ENCODE measurements at regions not wholly inside any gene's neighbourhood (a gene's known extent, or its start where the extent isn't known, plus 50 kb on each side); places are given as distances from the start of the nearest gene placed in this dataset.

DNA sequence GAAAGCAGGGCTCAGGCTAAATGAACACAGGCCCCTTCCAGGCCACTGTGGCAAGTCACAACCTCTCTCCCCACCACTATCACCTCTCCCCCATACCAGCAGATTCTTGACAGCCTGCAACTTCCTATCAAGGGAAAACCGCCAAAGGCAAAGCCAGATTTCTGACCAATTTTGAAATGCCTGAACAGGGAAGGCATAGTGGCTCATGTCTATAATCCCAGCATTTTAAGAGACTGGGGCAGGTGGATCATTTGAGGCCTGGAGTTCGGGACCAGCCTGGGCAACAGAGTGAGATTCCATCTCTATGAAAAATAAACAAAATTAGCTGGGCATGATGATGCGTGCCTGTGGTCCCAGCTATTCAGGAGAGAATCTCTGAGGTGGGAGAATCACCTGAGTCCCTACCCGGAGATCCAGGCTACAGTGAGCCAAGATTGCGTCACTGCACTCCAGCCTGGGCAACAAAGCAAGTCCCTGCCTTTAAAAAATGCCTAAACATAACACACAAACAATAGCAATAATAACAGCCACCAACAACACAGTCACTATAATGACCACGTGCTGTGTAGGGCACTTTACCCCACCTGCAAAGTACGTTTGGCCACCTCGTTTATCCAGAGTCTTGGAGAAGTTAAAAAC, 75.5 kb upstream of the GLI2 start:
- H3K4me1 ChIP-seq (ENCODE audit: insufficient read depth, low read length, poor library complexity, severe bottlenecking), result no peaks in the 10 kb centered on the region
- H3K4me3 ChIP-seq (ENCODE audit: low read depth, low read length, poor library complexity, severe bottlenecking), result no peak overlapping the region
- no peaks in the 10 kb centered on the region for H3K36me3 ChIP-seq (ENCODE audit: insufficient read depth, low read length, poor library complexity, severe bottlenecking)
- intact Hi-C loops (cut with micrococcal nuclease; ENCODE audit: unreplicated experiment), result no loop called here
- TF ChIP-seq, protein P1, sequence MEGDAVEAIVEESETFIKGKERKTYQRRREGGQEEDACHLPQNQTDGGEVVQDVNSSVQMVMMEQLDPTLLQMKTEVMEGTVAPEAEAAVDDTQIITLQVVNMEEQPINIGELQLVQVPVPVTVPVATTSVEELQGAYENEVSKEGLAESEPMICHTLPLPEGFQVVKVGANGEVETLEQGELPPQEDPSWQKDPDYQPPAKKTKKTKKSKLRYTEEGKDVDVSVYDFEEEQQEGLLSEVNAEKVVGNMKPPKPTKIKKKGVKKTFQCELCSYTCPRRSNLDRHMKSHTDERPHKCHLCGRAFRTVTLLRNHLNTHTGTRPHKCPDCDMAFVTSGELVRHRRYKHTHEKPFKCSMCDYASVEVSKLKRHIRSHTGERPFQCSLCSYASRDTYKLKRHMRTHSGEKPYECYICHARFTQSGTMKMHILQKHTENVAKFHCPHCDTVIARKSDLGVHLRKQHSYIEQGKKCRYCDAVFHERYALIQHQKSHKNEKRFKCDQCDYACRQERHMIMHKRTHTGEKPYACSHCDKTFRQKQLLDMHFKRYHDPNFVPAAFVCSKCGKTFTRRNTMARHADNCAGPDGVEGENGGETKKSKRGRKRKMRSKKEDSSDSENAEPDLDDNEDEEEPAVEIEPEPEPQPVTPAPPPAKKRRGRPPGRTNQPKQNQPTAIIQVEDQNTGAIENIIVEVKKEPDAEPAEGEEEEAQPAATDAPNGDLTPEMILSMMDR (conservative IDR thresholded peaks at IDR 0.05; ENCODE audit: low read depth, low read length), result no peak
- no peak for TF ChIP-seq EZH2 (IDR thresholded peaks at IDR 0.05; ENCODE audit: borderline replicate concordance, low read depth, low read length, poor library complexity, severe bottlenecking)
- DNase-seq (ENCODE audit: low spot score), result no peak
- peaks cover 8% of the 10 kb centered on the region for H3K9me3 ChIP-seq (ENCODE audit: low read depth, low read length, poor library complexity, severe bottlenecking)
- H3K27me3 ChIP-seq (replicated peaks; ENCODE audit: insufficient read depth, low read depth, low read length, poor library complexity), result no peaks in the 10 kb centered on the region
- CTCF ChIA-PET, result no interaction called here
- BruUV-seq (replicated peaks), result no TSS peak
- H3K27ac ChIP-seq (ENCODE audit: low read depth, low read length, poor library complexity, severe bottlenecking), result no peak overlapping the region
- POLR2A ChIA-PET (ENCODE audit: low non-redundant PET), result no interaction called here

DNA sequence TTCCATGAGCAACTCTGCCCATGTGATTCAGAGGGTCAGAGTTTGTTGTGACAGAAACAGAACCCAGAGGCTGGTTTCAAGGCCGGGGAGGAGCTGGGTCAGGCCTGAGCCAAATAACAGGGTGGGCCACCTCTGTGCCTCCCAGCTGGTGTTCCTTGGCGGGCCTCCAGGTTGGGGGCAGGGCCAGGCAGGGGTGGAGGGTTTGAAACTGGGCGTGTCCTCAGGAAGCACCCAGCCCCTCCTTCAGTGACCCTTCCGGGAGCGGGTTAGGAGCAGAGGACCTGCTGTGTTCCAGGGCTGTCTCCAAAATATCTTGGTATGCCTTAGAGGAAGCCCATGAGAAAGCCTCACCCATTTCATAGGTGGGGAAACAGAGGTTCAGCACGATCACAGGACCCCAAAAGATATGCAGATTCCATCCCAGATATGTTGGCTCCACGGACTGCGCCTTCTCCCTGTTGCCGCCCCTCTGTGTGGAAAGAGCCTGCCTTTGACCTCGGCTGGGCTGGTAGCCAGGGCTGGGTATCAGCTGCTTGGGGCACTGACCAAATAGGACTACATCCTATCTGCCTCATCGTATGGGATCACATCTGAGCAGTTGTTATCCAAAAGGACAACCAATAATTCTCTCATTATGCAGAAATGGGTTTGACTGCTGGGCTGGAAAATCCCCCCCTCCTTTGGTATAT, 74.8 kb upstream of the GLI2 start:
- Histone ChIP-seq H3K27ac (ENCODE audit: low read depth, low read length, poor library complexity, severe bottlenecking) (no peak overlapping the region), H3K36me3 (ENCODE audit: insufficient read depth, low read length, poor library complexity, severe bottlenecking) (no peaks in the 10 kb centered on the region), H3K9me3 (ENCODE audit: low read depth, low read length, poor library complexity, severe bottlenecking) (peaks cover 12% of the 10 kb centered on the region), H3K4me3 (ENCODE audit: low read depth, low read length, poor library complexity, severe bottlenecking) (no peak overlapping the region), H3K27me3 (replicated peaks; ENCODE audit: insufficient read depth, low read depth, low read length, poor library complexity) (no peaks in the 10 kb centered on the region), H3K4me1 (ENCODE audit: insufficient read depth, low read length, poor library complexity, severe bottlenecking) (no peaks in the 10 kb centered on the region)
- POLR2A ChIA-PET (ENCODE audit: low non-redundant PET), result no interaction called here
- BruUV-seq (replicated peaks), result no TSS peak
- TF ChIP-seq, protein P1 (conservative IDR thresholded peaks at IDR 0.05; ENCODE audit: low read depth, low read length), result no peak
- TF ChIP-seq EZH2 (IDR thresholded peaks at IDR 0.05; ENCODE audit: borderline replicate concordance, low read depth, low read length, poor library complexity, severe bottlenecking), result no peak
- no peak for DNase-seq (ENCODE audit: low spot score)
- intact Hi-C loops (cut with micrococcal nuclease; ENCODE audit: unreplicated experiment), result no loop called here
- CTCF ChIA-PET, result no interaction called here

DNA sequence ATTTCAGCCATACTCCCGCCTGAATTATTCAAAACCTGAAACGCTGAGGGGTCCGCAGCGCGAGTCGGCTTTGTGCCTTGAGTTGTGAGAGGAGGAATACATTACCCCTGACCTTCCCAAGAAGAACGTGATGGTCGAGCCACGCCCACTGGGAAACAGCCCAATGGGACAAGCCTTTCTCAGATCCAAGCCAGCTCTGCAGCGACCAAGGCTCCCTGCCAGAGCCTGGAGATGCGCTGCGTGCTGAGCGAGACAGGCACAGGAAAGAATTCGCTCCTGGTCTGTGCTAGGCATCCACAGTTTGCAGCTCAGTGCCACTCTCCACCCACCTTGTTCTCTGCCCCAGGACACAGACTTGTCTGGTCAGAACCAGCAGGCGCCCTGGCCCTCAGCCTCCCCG, 74.1 kb upstream of the GLI2 start:
- CTCF ChIA-PET, result no interaction called here
- H3K27me3 ChIP-seq (replicated peaks; ENCODE audit: insufficient read depth, low read depth, low read length, poor library complexity), result no peaks in the 10 kb centered on the region
- no peak overlapping the region for H3K27ac ChIP-seq (ENCODE audit: low read depth, low read length, poor library complexity, severe bottlenecking)
- peak; percentile 62 for DNase-seq (ENCODE audit: low spot score)
- H3K36me3 ChIP-seq (ENCODE audit: insufficient read depth, low read length, poor library complexity, severe bottlenecking), result no peaks in the 10 kb centered on the region
- intact Hi-C loops (cut with micrococcal nuclease; ENCODE audit: unreplicated experiment), result no loop called here
- no TSS peak for BruUV-seq (replicated peaks)
- H3K4me3 ChIP-seq (ENCODE audit: low read depth, low read length, poor library complexity, severe bottlenecking), result no peak overlapping the region
- TF ChIP-seq EZH2 (IDR thresholded peaks at IDR 0.05; ENCODE audit: borderline replicate concordance, low read depth, low read length, poor library complexity, severe bottlenecking), result no peak
- TF ChIP-seq, protein P1 (conservative IDR thresholded peaks at IDR 0.05; ENCODE audit: low read depth, low read length), result no peak
- H3K4me1 ChIP-seq (ENCODE audit: insufficient read depth, low read length, poor library complexity, severe bottlenecking), result no peaks in the 10 kb centered on the region
- H3K9me3 ChIP-seq (ENCODE audit: low read depth, low read length, poor library complexity, severe bottlenecking), result peaks cover 18% of the 10 kb centered on the region
- POLR2A ChIA-PET (ENCODE audit: low non-redundant PET), result no interaction called here
